ENCODE measurements at regions not wholly inside any gene's neighbourhood (a gene's known extent, or its start where the extent isn't known, plus 50 kb on each side); places are given as distances from the start of the nearest gene placed in this dataset.

GRCh38 chr6:125655511-125655910 is 93.9 kb upstream of the HEY2 start:
- TF ChIP-seq ZMIZ1 (IDR thresholded peaks at IDR 0.05; ENCODE audit: low read depth in 2 of 2, low read length in 2 of 2) (no peak), EHMT2 (IDR thresholded peaks at IDR 0.05) (no peak), NBN (IDR thresholded peaks at IDR 0.05; ENCODE audit: low read depth) (no peak), TRIM28 (IDR thresholded peaks at IDR 0.05) (no peak), HOMEZ (CRISPR knock-in tag; IDR thresholded peaks at IDR 0.05) (no peak), GATAD2B (IDR thresholded peaks at IDR 0.05; ENCODE audit: borderline replicate concordance) (no peak), EZH2 (IDR thresholded peaks at IDR 0.05; ENCODE audit: borderline replicate concordance, low read depth, low read length) (no peak), RAD21 (CRISPR knock-in tag; conservative IDR thresholded peaks at IDR 0.05 in 1 of 2, IDR thresholded peaks at IDR 0.05 in 1 of 2) (no peak), CREM (IDR thresholded peaks at IDR 0.05; ENCODE audit: low read depth) (no peak)
